ENCODE measurements at regions not wholly inside any gene's neighbourhood (a gene's known extent, or its start where the extent isn't known, plus 50 kb on each side); places are given as distances from the start of the nearest gene placed in this dataset.

DNA sequence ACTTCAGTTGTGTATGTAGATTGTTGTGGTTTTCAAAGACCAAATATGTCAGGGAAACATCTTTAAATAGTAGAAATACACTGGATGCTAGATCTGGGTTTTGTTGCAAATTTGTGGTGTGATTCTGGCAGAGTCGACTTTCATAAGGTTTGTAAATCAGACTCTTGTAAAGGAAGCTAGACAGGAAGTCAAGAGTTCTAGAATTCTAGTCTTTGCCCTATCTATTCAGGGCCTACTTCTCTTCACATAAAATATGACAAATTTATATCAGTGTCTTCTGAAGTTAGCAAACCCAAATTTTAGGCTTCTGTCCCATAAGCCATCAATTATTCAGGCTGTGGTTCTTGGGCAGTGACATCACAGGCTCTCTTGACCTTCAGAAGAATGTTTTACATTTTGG, 1579.2 kb upstream of the PIK3C3 start:
- no peak overlapping the region for H3K27ac ChIP-seq (ENCODE audit: insufficient read depth in 1 of 2, low read depth in 1 of 2, low read length in 2 of 2, poor library complexity in 1 of 2, severe bottlenecking in 2 of 2)
- CTCF ChIA-PET = no interaction called here
- no peak overlapping the region for H3K4me3 ChIP-seq (ENCODE audit: control insufficient read depth in 1 of 7, extremely low read depth in 1 of 7, insufficient read depth in 4 of 7, low read depth in 2 of 7, low read length in 6 of 7)
- POLR2A ChIA-PET = no interaction called here
- no peaks in the 10 kb centered on the region for H3K36me3 ChIP-seq (ENCODE audit: control insufficient read depth in 4 of 4, insufficient read depth in 4 of 4, low read length in 3 of 4)
- 33% methylated on average over 1 of the region's 1 CpG for WGBS (ENCODE audit: insufficient coverage)
- H3K9me3 ChIP-seq (ENCODE audit: control extremely low read depth in 1 of 5, control insufficient read depth in 4 of 5, insufficient read depth in 2 of 5, low read depth in 1 of 5, low read length in 4 of 5) = no peaks in the 10 kb centered on the region
- H3K4me1 ChIP-seq (ENCODE audit: control extremely low read depth in 1 of 4, control insufficient read depth in 4 of 4, insufficient read depth in 4 of 4, low read length in 3 of 4) = no peaks in the 10 kb centered on the region
- DNase-seq = no peak
- no peaks in the 10 kb centered on the region for H3K27me3 ChIP-seq (replicated peaks in 2 of 5; ENCODE audit: control insufficient read depth in 4 of 5, insufficient read depth in 5 of 5, low read length in 4 of 5)

DNA sequence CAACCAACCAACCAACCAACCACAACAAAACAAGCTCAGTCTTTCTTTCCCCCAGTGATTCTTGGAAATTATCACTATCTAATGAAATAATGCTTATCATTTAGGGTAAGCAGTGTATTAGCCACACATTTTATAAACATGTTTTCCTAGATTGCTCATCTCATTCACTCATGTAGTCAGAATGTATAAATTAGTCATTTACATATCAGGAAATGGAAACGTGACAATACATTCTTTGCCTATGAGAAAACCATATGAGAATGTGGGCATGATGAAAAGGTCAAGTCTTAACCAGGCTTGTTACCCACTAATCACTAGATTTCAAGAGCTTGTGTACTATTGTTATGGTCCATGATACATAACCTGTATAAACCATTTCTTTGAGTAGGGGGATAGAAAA, 1583.4 kb upstream of the PIK3C3 start:
- Histone ChIP-seq H3K36me3 (ENCODE audit: control insufficient read depth in 4 of 4, insufficient read depth in 4 of 4, low read length in 3 of 4) (no peaks in the 10 kb centered on the region), H3K27ac (ENCODE audit: insufficient read depth in 1 of 2, low read depth in 1 of 2, low read length in 2 of 2, poor library complexity in 1 of 2, severe bottlenecking in 2 of 2) (no peak overlapping the region), H3K9me3 (ENCODE audit: control extremely low read depth in 1 of 5, control insufficient read depth in 4 of 5, insufficient read depth in 2 of 5, low read depth in 1 of 5, low read length in 4 of 5) (no peaks in the 10 kb centered on the region), H3K4me3 (ENCODE audit: control insufficient read depth in 1 of 7, extremely low read depth in 1 of 7, insufficient read depth in 4 of 7, low read depth in 2 of 7, low read length in 6 of 7) (no peak overlapping the region), H3K4me1 (ENCODE audit: control extremely low read depth in 1 of 4, control insufficient read depth in 4 of 4, insufficient read depth in 4 of 4, low read length in 3 of 4) (no peaks in the 10 kb centered on the region), H3K27me3 (replicated peaks in 2 of 5; ENCODE audit: control insufficient read depth in 4 of 5, insufficient read depth in 5 of 5, low read length in 4 of 5) (no peaks in the 10 kb centered on the region)
- ChIA-PET CTCF (no interaction called here), POLR2A (no interaction called here)
- DNase-seq = no peak
- WGBS (ENCODE audit: insufficient coverage) = no CpG with 5 or more reads among the region's 1 CpG

DNA sequence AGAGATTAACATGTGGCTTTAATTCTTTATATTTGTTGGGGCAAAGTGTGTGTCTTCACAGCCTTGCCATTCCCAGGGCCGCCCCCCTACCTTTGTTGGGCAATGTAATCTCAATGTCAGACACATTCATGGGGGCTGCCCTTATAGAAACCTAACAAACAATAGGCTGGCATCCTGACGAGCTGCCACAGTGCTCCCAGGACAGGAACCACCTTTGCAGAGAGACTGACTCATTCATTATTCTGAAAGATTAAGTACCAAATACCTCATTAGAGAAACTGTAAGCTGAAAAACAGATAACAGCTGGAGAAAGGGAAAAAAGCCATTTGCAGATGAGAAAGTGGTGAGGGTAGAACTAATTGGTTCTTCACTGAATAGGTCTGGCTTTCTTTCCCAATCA, 1587.5 kb upstream of the PIK3C3 start:
- H3K36me3 ChIP-seq (ENCODE audit: control insufficient read depth in 4 of 4, insufficient read depth in 4 of 4, low read length in 3 of 4) = no peaks in the 10 kb centered on the region
- no peaks in the 10 kb centered on the region for H3K9me3 ChIP-seq (ENCODE audit: control extremely low read depth in 1 of 5, control insufficient read depth in 4 of 5, insufficient read depth in 2 of 5, low read depth in 1 of 5, low read length in 4 of 5)
- POLR2A ChIA-PET = no interaction called here
- no peak for DNase-seq
- H3K4me3 ChIP-seq (ENCODE audit: control insufficient read depth in 1 of 7, extremely low read depth in 1 of 7, insufficient read depth in 4 of 7, low read depth in 2 of 7, low read length in 6 of 7) = no peak overlapping the region
- no peaks in the 10 kb centered on the region for H3K27me3 ChIP-seq (replicated peaks in 2 of 5; ENCODE audit: control insufficient read depth in 4 of 5, insufficient read depth in 5 of 5, low read length in 4 of 5)
- CTCF ChIA-PET = no interaction called here
- WGBS (ENCODE audit: insufficient coverage) = 90% methylated on average over 2 of the region's 2 CpGs
- no peak overlapping the region for H3K27ac ChIP-seq (ENCODE audit: insufficient read depth in 1 of 2, low read depth in 1 of 2, low read length in 2 of 2, poor library complexity in 1 of 2, severe bottlenecking in 2 of 2)
- no peaks in the 10 kb centered on the region for H3K4me1 ChIP-seq (ENCODE audit: control extremely low read depth in 1 of 4, control insufficient read depth in 4 of 4, insufficient read depth in 4 of 4, low read length in 3 of 4)

DNA sequence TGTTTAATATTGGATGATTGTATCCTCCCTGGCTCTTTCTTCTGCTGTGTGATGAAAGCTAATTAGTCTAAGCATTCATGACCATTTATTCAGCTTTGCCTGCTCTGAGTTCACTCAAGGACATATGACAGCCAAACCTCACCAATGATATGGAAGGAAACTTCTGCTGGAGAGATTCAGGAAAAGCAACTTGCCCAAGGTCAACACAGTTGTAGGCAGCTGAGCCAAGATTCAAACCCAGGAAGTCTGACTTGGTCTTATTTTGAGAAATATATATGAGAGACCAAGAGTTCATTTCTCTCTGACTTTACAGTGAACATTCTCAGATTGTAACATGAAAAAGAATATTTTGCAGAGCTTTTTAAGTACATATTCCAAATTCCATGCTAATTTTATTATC, 1588.5 kb upstream of the PIK3C3 start:
- Histone ChIP-seq H3K27me3 (replicated peaks in 2 of 5; ENCODE audit: control insufficient read depth in 4 of 5, insufficient read depth in 5 of 5, low read length in 4 of 5) (no peaks in the 10 kb centered on the region), H3K4me3 (ENCODE audit: control insufficient read depth in 1 of 7, extremely low read depth in 1 of 7, insufficient read depth in 4 of 7, low read depth in 2 of 7, low read length in 6 of 7) (no peak overlapping the region), H3K27ac (ENCODE audit: insufficient read depth in 1 of 2, low read depth in 1 of 2, low read length in 2 of 2, poor library complexity in 1 of 2, severe bottlenecking in 2 of 2) (no peak overlapping the region), H3K9me3 (ENCODE audit: control extremely low read depth in 1 of 5, control insufficient read depth in 4 of 5, insufficient read depth in 2 of 5, low read depth in 1 of 5, low read length in 4 of 5) (no peaks in the 10 kb centered on the region), H3K4me1 (ENCODE audit: control extremely low read depth in 1 of 4, control insufficient read depth in 4 of 4, insufficient read depth in 4 of 4, low read length in 3 of 4) (no peaks in the 10 kb centered on the region), H3K36me3 (ENCODE audit: control insufficient read depth in 4 of 4, insufficient read depth in 4 of 4, low read length in 3 of 4) (no peaks in the 10 kb centered on the region)
- CTCF ChIA-PET = no interaction called here
- DNase-seq = no peak
- POLR2A ChIA-PET = no interaction called here

DNA sequence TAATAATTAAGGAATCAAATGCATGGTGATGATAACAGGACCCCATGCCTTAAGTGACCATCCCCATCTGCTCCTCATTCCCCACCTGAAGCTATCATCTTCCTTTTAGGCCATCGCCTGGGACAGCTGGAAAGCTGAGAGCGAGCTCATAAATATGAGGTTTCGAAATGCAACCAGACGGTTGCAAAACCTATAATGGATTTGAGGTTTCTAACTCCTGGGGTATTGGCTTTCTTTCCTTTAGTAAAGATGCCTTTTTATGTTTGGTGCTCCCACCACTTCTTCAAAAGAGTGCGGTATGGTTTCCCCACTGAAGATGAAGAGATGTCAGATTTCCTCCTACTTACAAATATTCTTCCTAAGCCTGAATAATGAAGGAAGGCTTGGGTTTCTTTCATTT, 1589.5 kb upstream of the PIK3C3 start:
- Histone ChIP-seq H3K4me3 (ENCODE audit: control insufficient read depth in 1 of 7, extremely low read depth in 1 of 7, insufficient read depth in 4 of 7, low read depth in 2 of 7, low read length in 6 of 7) (no peak overlapping the region), H3K36me3 (ENCODE audit: control insufficient read depth in 4 of 4, insufficient read depth in 4 of 4, low read length in 3 of 4) (no peaks in the 10 kb centered on the region), H3K4me1 (ENCODE audit: control extremely low read depth in 1 of 4, control insufficient read depth in 4 of 4, insufficient read depth in 4 of 4, low read length in 3 of 4) (no peaks in the 10 kb centered on the region), H3K9me3 (ENCODE audit: control extremely low read depth in 1 of 5, control insufficient read depth in 4 of 5, insufficient read depth in 2 of 5, low read depth in 1 of 5, low read length in 4 of 5) (no peaks in the 10 kb centered on the region), H3K27ac (ENCODE audit: insufficient read depth in 1 of 2, low read depth in 1 of 2, low read length in 2 of 2, poor library complexity in 1 of 2, severe bottlenecking in 2 of 2) (no peak overlapping the region), H3K27me3 (replicated peaks in 2 of 5; ENCODE audit: control insufficient read depth in 4 of 5, insufficient read depth in 5 of 5, low read length in 4 of 5) (no peaks in the 10 kb centered on the region)
- POLR2A ChIA-PET = no interaction called here
- DNase-seq = no peak
- 70% methylated on average over 4 of the region's 5 CpGs for WGBS (ENCODE audit: insufficient coverage)
- CTCF ChIA-PET = no interaction called here

DNA sequence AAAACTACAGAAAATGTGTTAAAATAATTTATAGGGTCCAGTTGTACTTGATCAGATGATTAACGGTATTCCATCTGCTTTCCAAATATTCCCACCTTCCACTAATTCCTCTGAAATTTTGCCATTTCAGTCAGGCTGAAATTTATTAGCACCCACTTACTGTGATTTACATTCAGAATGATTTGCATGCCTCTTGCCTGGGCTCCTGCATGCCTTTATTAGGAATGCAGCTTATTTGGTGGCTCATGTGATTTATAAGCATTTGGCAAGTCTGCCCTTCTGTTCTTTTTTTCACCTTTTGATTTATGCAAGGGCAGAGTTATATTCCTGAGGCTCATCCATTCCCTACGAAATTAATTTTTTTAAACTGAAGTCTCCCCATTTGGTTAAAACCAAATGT, 1594.5 kb upstream of the PIK3C3 start:
- no peaks in the 10 kb centered on the region for H3K9me3 ChIP-seq (ENCODE audit: control extremely low read depth in 1 of 5, control insufficient read depth in 4 of 5, insufficient read depth in 2 of 5, low read depth in 1 of 5, low read length in 4 of 5)
- H3K36me3 ChIP-seq (ENCODE audit: control insufficient read depth in 4 of 4, insufficient read depth in 4 of 4, low read length in 3 of 4) = no peaks in the 10 kb centered on the region
- H3K27me3 ChIP-seq (replicated peaks in 2 of 5; ENCODE audit: control insufficient read depth in 4 of 5, insufficient read depth in 5 of 5, low read length in 4 of 5) = no peaks in the 10 kb centered on the region
- ChIA-PET CTCF (no interaction called here), POLR2A (no interaction called here)
- H3K4me1 ChIP-seq (ENCODE audit: control extremely low read depth in 1 of 4, control insufficient read depth in 4 of 4, insufficient read depth in 4 of 4, low read length in 3 of 4) = no peaks in the 10 kb centered on the region
- WGBS (ENCODE audit: insufficient coverage) = no CpG with 5 or more reads among the region's 2 CpGs
- no peak overlapping the region for H3K4me3 ChIP-seq (ENCODE audit: control insufficient read depth in 1 of 7, extremely low read depth in 1 of 7, insufficient read depth in 4 of 7, low read depth in 2 of 7, low read length in 6 of 7)
- no peak for DNase-seq
- no peak overlapping the region for H3K27ac ChIP-seq (ENCODE audit: insufficient read depth in 1 of 2, low read depth in 1 of 2, low read length in 2 of 2, poor library complexity in 1 of 2, severe bottlenecking in 2 of 2)

DNA sequence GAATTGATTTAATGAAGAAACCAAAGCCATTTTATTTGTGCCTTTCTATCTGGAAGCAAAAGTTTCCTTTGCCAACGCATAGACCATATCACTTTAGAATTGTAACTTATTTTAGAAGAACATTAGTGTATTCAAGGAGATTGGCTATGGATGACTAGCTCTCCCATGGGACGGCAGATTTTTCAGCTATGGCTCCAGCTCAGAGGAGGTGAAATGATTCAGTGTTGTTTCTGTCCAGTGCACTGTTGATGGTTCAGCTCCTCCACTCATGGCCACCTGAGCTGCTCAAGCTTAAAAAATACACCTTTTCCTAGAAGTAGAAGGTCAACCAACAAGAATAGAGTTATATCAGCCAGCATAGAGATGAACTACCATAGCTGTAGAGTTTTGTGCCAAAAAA, 1597.5 kb upstream of the PIK3C3 start:
- ChIA-PET POLR2A (no interaction called here), CTCF (no interaction called here)
- no peak overlapping the region for H3K27ac ChIP-seq (ENCODE audit: insufficient read depth in 1 of 2, low read depth in 1 of 2, low read length in 2 of 2, poor library complexity in 1 of 2, severe bottlenecking in 2 of 2)
- H3K27me3 ChIP-seq (replicated peaks in 2 of 5; ENCODE audit: control insufficient read depth in 4 of 5, insufficient read depth in 5 of 5, low read length in 4 of 5) = no peaks in the 10 kb centered on the region
- no peak overlapping the region for H3K4me3 ChIP-seq (ENCODE audit: control insufficient read depth in 1 of 7, extremely low read depth in 1 of 7, insufficient read depth in 4 of 7, low read depth in 2 of 7, low read length in 6 of 7)
- no peak for DNase-seq
- no peaks in the 10 kb centered on the region for H3K36me3 ChIP-seq (ENCODE audit: control insufficient read depth in 4 of 4, insufficient read depth in 4 of 4, low read length in 3 of 4)
- no peaks in the 10 kb centered on the region for H3K4me1 ChIP-seq (ENCODE audit: control extremely low read depth in 1 of 4, control insufficient read depth in 4 of 4, insufficient read depth in 4 of 4, low read length in 3 of 4)
- H3K9me3 ChIP-seq (ENCODE audit: control extremely low read depth in 1 of 5, control insufficient read depth in 4 of 5, insufficient read depth in 2 of 5, low read depth in 1 of 5, low read length in 4 of 5) = no peaks in the 10 kb centered on the region
- no CpG with 5 or more reads among the region's 2 CpGs for WGBS (ENCODE audit: insufficient coverage)

DNA sequence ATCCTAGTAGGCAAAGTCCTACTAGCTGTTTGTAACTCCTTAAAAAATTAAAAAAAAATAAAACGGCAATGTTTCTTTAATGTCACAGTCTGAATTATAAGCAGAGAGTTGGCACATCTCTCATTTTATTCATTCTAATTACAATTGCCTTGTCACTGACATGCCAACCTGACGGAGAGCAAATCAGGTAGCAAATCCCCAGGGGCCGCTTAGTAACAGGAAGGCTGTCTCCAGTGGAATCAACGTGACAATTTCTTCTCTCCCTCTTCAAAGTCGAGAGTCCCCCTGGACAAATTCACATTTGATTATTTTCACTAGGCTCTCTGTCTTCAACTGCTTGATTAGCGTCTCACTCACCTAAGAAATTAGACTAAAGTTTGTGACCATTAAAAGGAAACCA, 1598.9 kb upstream of the PIK3C3 start:
- H3K9me3 ChIP-seq (ENCODE audit: control extremely low read depth in 1 of 5, control insufficient read depth in 4 of 5, insufficient read depth in 2 of 5, low read depth in 1 of 5, low read length in 4 of 5) = no peaks in the 10 kb centered on the region
- ChIA-PET POLR2A (no interaction called here), CTCF (no interaction called here)

More for the DNA sequence above, 1598.9 kb upstream of the PIK3C3 start:
- WGBS (ENCODE audit: insufficient coverage) = 73% methylated on average over 5 of the region's 6 CpGs
- Histone ChIP-seq H3K27ac (ENCODE audit: insufficient read depth in 1 of 2, low read depth in 1 of 2, low read length in 2 of 2, poor library complexity in 1 of 2, severe bottlenecking in 2 of 2) (no peak overlapping the region), H3K27me3 (replicated peaks in 2 of 5; ENCODE audit: control insufficient read depth in 4 of 5, insufficient read depth in 5 of 5, low read length in 4 of 5) (no peaks in the 10 kb centered on the region), H3K4me3 (ENCODE audit: control insufficient read depth in 1 of 7, extremely low read depth in 1 of 7, insufficient read depth in 4 of 7, low read depth in 2 of 7, low read length in 6 of 7) (no peak overlapping the region), H3K36me3 (ENCODE audit: control insufficient read depth in 4 of 4, insufficient read depth in 4 of 4, low read length in 3 of 4) (no peaks in the 10 kb centered on the region), H3K4me1 (ENCODE audit: control extremely low read depth in 1 of 4, control insufficient read depth in 4 of 4, insufficient read depth in 4 of 4, low read length in 3 of 4) (no peaks in the 10 kb centered on the region)
- no peak for DNase-seq
